HG03066 (cell line): ENCODE measurements at regions not wholly inside any gene's neighbourhood (a gene's known extent, or its start where the extent isn't known, plus 50 kb on each side); places are given as distances from the start of the nearest gene placed in this dataset.

Experiments used
- ATAC-seq: cut with Tn5 transposase; IDR thresholded peaks from one replicate; pipeline ENCODE4 v1.9.1; 2021; ENCODE audit warnings: low read depth; ENCODE audit not compliant: unreplicated experiment

DNA sequence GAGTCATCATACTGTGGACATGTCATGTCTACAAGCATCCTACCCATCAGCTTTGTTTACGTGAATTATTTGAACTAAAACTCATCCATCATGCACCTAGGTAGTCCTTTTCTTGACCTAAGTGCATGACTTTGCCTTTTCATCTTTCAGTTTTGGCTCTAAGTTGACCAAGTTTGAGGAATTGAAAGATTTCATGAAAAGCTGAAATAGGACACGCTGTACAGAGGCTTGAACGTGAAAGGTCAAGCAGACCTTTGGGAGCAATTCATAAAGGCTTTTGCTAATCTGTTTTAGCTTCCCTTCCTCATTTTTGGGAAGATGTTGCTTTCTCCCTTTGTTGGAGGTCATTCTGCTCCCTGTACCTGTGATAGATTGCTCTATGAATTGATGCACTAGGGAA lies 55.1 kb upstream of the MLIP start:
- no peak for ATAC-seq

GRCh38 chr6:54057058-54057457 lies 54.2 kb upstream of the MLIP start:
- ATAC-seq: no peak

DNA sequence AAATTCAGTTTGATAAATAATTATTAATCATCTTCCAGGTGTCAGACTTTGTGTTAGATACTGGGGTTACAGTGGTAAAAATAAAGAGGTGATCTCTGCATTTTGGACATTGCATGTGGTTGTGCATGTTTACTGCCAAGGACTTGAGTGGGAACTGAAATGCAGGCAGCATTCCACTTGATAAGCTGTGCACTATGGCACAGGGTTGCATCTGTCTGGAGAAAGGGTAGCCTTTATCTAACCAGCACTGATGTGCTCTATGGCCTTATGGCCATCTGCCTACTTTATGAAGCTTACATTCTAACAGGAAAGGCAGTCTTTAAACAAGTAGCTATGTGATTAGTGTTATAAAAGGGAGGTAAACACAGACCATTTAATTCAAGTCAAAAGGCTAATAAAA lies 53.0 kb upstream of the MLIP start:
- no peak for ATAC-seq

DNA sequence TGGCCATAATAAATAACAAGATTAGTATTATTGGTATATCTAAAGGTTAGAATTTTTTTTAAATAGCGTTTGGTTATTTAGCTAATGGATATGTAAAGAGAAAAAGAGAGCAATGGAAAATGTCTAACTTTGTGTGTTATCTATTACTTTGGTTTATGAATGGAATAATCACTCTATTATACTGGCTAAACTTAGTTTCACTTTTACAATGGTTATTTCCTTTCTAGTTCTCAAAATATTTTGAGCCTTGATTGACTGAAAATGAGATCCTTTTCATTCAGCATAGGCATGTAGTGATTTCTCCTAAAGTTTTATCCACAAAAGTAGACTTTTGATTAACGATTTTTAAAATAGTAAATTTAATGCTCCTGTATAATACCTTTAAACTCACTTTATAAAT lies 51.6 kb upstream of the MLIP start:
- ATAC-seq: no peak

- ATAC-seq: no peak
These were observed 51.0 kb upstream of the MLIP start for GRCh38 chr6:54060286-54060685.
